ENCODE measurements at regions not wholly inside any gene's neighbourhood (a gene's known extent, or its start where the extent isn't known, plus 50 kb on each side); places are given as distances from the start of the nearest gene placed in this dataset.

GRCh38 chr1:242738702-242739645 lies 214.5 kb upstream of the PLD5 start:
- TF ChIP-seq CTCF (IDR thresholded peaks at IDR 0.05) (no peak), EZH2phosphoT487 (IDR thresholded peaks at IDR 0.05) (no peak), EZH2 (IDR thresholded peaks at IDR 0.05) (no peak)
